GM12865 (cell line): ENCODE measurements at regions not wholly inside any gene's neighbourhood (a gene's known extent, or its start where the extent isn't known, plus 50 kb on each side); places are given as distances from the start of the nearest gene placed in this dataset.
"Not testable (repeated sequence)": the region's sequence is repeated elsewhere in the genome, so short reads cannot be mapped to it uniquely, and the experiment has no call there.

Experiments used
- DNase-seq: peaks from one replicate; pipeline ENCODE4 v3.0.0; 2010; ENCODE audit warnings: low read depth
- H3K4me3 ChIP-seq: 2 replicates; pipeline ENCODE4 v1.5.1; 2011; ENCODE audit warnings: mild to moderate bottlenecking, low read depth, low read length, control low read depth
- CTCF ChIP-seq: IDR thresholded peaks from 2 replicates; pipeline ENCODE4 v1.5.1; 2011; ENCODE audit warnings: low read length, control low read depth, low read depth, inconsistent platforms; ENCODE audit not compliant: insufficient read depth; ENCODE audit errors: missing control alignments

GRCh38 chrX:87006561-87006960, 511.0 kb upstream of the KLHL4 start:
- H3K4me3 ChIP-seq: no peak overlapping the region
- no peak for DNase-seq
- TF ChIP-seq CTCF: no peak

GRCh38 chrX:87017210-87017609, 500.4 kb upstream of the KLHL4 start:
- TF ChIP-seq CTCF: no peak
- no peak for DNase-seq
- H3K4me3 ChIP-seq: no peak overlapping the region

GRCh38 chrX:87033115-87033514, 484.5 kb upstream of the KLHL4 start:
- H3K4me3 ChIP-seq, DNase-seq: not testable (repeated sequence)

DNA sequence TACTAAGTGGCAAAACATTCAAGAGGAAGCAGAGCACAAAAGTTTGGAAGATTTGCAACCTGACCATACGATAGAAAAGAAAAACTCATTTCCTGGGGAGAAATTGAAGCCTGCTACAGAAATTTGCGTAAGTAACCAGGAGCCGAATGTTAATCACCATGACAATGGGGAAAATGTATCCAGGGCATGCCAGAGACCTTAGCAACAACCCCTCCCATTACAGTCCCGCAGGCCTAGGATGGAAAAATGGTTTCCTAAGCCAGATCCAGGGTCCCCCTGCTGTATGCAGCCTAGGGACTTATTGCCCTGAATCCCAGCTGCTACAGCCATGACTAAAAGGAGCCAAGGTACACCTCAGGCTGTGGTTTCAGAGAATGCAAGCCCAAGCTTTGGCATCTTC, 472.2 kb upstream of the KLHL4 start:
- DNase-seq: no peak
- TF ChIP-seq CTCF: no peak
- H3K4me3 ChIP-seq: no peak overlapping the region

DNA sequence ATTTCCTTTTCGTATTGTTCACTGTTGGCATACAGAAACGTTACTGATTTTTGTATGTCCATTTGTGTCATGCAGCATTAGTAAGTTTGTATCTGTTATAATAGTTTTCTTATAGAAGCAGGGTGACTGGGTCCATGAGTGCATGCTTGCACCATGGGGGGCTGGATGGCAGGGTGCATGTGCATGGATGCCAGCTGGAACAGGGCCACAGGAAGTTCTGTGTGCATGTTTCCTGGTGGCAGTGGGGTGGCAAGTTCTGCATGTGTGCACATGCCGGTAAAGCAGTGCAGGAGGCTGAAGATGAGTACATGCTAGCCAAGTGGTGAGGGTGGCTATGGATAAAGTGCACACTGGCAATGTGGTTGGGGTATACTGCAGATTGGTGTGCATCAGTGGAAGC, 468.0 kb upstream of the KLHL4 start:
- DNase-seq: no peak
- no peak for TF ChIP-seq CTCF
- H3K4me3 ChIP-seq: no peak overlapping the region

- no peak for DNase-seq
- no peak overlapping the region for H3K4me3 ChIP-seq
- no peak for TF ChIP-seq CTCF
These were observed 454.0 kb upstream of the KLHL4 start for GRCh38 chrX:87063642-87064041.

- TF ChIP-seq CTCF: no peak
- DNase-seq: no peak
- H3K4me3 ChIP-seq: no peak overlapping the region
These were observed 453.1 kb upstream of the KLHL4 start for GRCh38 chrX:87064502-87064901.
